Spinal cord (tissue), 9 donors: ENCODE measurements at regions not wholly inside any gene's neighbourhood (a gene's known extent, or its start where the extent isn't known, plus 50 kb on each side); places are given as distances from the start of the nearest gene placed in this dataset.
"Not testable (repeated sequence)": the region's sequence is repeated elsewhere in the genome, so short reads cannot be mapped to it uniquely, and the experiment has no call there.

Experiments
- DNase-seq, 6 donors: peaks; one replicate each; pipeline versions ENCODE4 v3.0.0 to v3.0.0-alpha.2; 2013 to 2015; ENCODE audit warnings: low spot score in 6 of 6, low read depth in 4 of 6
- H3K27ac ChIP-seq: one replicate; pipeline ENCODE4 v1.5.1; 2013; ENCODE audit warnings: low read depth, low read length, control low read depth
- H3K27me3 ChIP-seq: one replicate; pipeline ENCODE4 v1.6.1; 2013; ENCODE audit warnings: low read length; ENCODE audit not compliant: control insufficient read depth, insufficient read depth
- H3K36me3 ChIP-seq: one replicate; pipeline ENCODE4 v1.6.1; 2013; ENCODE audit warnings: low read length; ENCODE audit not compliant: control insufficient read depth, insufficient read depth
- H3K4me1 ChIP-seq: one replicate; pipeline ENCODE4 v1.6.1; 2013; ENCODE audit warnings: low read length; ENCODE audit not compliant: control insufficient read depth, insufficient read depth
- H3K4me3 ChIP-seq: one replicate; pipeline ENCODE4 v1.5.1; 2013; ENCODE audit warnings: low read depth, low read length, control low read depth
- H3K9me3 ChIP-seq: one replicate; pipeline ENCODE4 v1.6.1; 2013; ENCODE audit warnings: low read length; ENCODE audit not compliant: control insufficient read depth, insufficient read depth
- WGBS: methylation state at CpG from one replicate; pipeline ENCODE4 v1.1.5; 2013; ENCODE audit warnings: missing lambda C conversion rate; ENCODE audit not compliant: insufficient coverage; 5-methylcytosine and 5-hydroxymethylcytosine counted together
- donor health status: healthy.

GRCh38 chr7:103244865-103245264 lies 52.4 kb upstream of the PMPCB start:
- H3K27ac ChIP-seq, DNase-seq, H3K9me3 ChIP-seq, H3K4me1 ChIP-seq, H3K4me3 ChIP-seq, H3K27me3 ChIP-seq, H3K36me3 ChIP-seq: not testable (repeated sequence)
- 92% methylated on average over 9 of the region's 9 CpGs for WGBS

- H3K27me3 ChIP-seq, result no peaks in the 10 kb centered on the region
- WGBS, result no CpG with 5 or more reads among the region's 6 CpGs
- H3K4me3 ChIP-seq, result no peak overlapping the region
These were observed 56.4 kb upstream of the PMPCB start for GRCh38 chr7:103240806-103241205.

DNA sequence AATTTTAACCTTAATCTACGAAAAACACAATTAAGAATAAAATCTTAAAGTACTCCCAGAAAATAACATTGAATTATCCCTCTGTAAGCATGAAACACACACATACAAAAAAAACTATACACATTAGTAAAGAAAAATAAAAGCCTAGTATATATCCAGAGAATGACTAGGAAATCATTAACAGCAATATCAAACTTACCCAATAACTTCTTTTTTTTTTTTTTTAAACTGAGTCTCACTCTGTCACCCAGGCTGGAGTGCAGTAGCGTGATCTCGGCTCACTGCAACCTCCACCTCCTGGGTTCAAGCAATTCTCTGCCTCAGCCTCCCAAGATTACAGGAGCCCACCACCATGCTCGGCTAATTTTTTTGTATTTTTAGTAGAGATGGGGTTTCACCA lies 61.4 kb upstream of the PMPCB start:
- H3K27me3 ChIP-seq, H3K4me3 ChIP-seq, H3K27ac ChIP-seq, H3K36me3 ChIP-seq, H3K4me1 ChIP-seq, DNase-seq, H3K9me3 ChIP-seq: not testable (repeated sequence)
- no CpG with 5 or more reads among the region's 4 CpGs for WGBS

More at GRCh38 chr7:103240806-103241205, 56.4 kb upstream of the PMPCB start:
- Histone ChIP-seq H3K36me3 (no peaks in the 10 kb centered on the region), H3K9me3 (peaks cover 2% of the 10 kb centered on the region), H3K27ac (no peak overlapping the region), H3K4me1 (no peaks in the 10 kb centered on the region)
- DNase-seq, result no peak

DNA sequence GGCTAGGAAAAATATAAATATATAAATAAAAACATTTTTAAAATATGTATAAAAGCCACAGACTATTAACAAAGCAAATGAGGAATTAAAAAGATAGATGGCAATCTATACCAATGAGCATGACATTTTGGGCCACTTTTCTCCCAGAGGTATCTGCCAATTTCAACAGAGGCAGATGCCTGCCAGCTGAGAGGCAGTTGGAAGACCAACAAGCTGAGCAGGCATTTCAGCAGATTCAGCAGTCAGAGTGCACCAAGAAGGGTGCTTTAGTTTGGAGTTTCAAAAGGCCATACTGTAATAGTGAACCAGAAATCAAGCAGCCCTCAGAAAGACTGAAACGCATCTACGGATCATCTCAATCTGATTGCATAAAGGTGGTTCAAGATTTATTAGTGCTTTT lies 62.4 kb upstream of the PMPCB start:
- not testable (repeated sequence) for H3K4me1 ChIP-seq, H3K9me3 ChIP-seq, H3K27me3 ChIP-seq, DNase-seq, H3K27ac ChIP-seq, H3K36me3 ChIP-seq, H3K4me3 ChIP-seq
- no CpG with 5 or more reads among the region's 2 CpGs for WGBS

DNA sequence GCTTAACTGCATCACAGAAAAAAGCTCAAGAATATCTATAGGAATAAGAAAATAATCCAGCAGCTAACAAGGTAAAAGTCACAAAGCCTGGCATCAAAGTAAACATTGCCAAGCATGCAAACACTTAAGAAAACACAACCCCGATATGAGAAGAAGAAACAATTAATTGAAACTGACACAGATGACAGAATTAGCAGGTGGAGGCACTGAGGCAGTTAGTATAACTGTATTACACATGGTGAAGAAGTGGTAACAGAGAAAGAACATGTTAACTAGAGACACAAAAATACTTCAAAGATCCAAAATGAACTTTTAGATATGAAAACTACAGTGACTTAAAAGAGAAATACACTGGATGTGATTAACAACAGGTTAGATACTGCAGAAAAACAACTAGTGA lies 69.4 kb upstream of the PMPCB start:
- H3K9me3 ChIP-seq, H3K36me3 ChIP-seq, H3K4me1 ChIP-seq, H3K27me3 ChIP-seq, DNase-seq, H3K27ac ChIP-seq, H3K4me3 ChIP-seq: not testable (repeated sequence)
- WGBS, result no CpG with 5 or more reads among the region's 1 CpG

GRCh38 chr7:103225798-103226197 lies 71.4 kb upstream of the PMPCB start:
- not testable (repeated sequence) for H3K4me3 ChIP-seq, H3K9me3 ChIP-seq, H3K4me1 ChIP-seq, H3K27ac ChIP-seq, H3K36me3 ChIP-seq, H3K27me3 ChIP-seq
- peak in 2 of 6 donors; percentile 1 to 2 for DNase-seq
- WGBS, result 50% methylated on average over 1 of the region's 1 CpG

- DNase-seq, H3K27ac ChIP-seq, H3K4me3 ChIP-seq, H3K9me3 ChIP-seq, H3K4me1 ChIP-seq, H3K27me3 ChIP-seq, H3K36me3 ChIP-seq: not testable (repeated sequence)
- WGBS, result no CpG with 5 or more reads among the region's 3 CpGs
These were observed 74.2 kb upstream of the NAPEPLD start for GRCh38 chr7:103223065-103223464.

DNA sequence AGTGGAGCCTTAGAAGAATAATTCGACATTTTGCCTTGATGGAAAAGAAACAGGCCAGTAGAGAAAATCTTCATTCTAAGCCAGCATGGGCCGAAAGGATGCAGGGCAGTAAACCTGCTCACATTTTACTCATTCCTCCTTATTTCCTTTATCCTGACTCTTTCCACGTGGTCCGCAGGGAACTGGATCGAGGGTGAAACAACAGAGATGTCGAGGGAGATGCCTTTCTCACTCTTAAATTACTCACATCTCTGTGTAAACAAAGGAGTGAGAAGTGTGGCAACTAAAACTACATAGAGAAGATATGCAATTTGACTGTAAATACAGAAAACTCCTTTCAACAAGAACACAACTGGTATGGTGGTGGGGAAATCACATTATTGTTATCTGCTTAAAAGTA lies 62.1 kb upstream of the NAPEPLD start:
- not testable (repeated sequence) for H3K9me3 ChIP-seq, DNase-seq, H3K4me1 ChIP-seq, H3K36me3 ChIP-seq, H3K27ac ChIP-seq, H3K4me3 ChIP-seq, H3K27me3 ChIP-seq
- WGBS, result no CpG with 5 or more reads among the region's 6 CpGs

DNA sequence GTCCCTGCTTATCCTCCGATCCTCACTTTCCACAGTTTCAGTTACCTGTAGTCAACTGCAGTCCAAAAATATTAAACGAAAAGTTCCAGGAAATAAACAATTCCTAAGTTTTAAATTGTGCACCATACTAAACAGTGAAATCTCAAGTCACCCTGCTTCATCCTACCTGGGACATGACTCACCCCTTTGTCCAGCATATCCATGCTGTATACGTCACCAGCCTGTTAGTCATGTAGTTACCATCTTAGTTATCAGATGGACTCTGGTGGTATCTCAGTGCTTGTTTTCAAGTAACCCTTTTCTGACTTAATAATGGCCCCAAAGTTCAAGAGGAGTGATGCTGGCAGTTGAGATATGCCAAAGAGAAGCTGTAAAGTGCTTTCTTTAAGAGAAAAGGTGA lies 50.3 kb upstream of the NAPEPLD start:
- H3K9me3 ChIP-seq, H3K27me3 ChIP-seq, H3K4me3 ChIP-seq, H3K27ac ChIP-seq, H3K4me1 ChIP-seq, H3K36me3 ChIP-seq, DNase-seq: not testable (repeated sequence)
- WGBS, result 100% methylated on average over 2 of the region's 3 CpGs
